Loucy (cell line): ENCODE measurements at regions not wholly inside any gene's neighbourhood (a gene's known extent, or its start where the extent isn't known, plus 50 kb on each side); places are given as distances from the start of the nearest gene placed in this dataset.

ENCODE experiments used
- CTCF ChIP-seq: fragments of 200-600 bp; sonication (generic); conservative IDR thresholded peaks from 2 replicates; pipeline ENCODE4 v1.5.1; 2014; ENCODE audit warnings: mild to moderate bottlenecking, antibody characterized with exemption, low read length
- EZH2phosphoT487 ChIP-seq: fragments of 200-600 bp; IDR thresholded peaks from 2 replicates; pipeline ENCODE4 v1.6.1; 2018; ENCODE audit warnings: antibody characterized with exemption, mild to moderate bottlenecking, moderate library complexity, borderline replicate concordance

DNA sequence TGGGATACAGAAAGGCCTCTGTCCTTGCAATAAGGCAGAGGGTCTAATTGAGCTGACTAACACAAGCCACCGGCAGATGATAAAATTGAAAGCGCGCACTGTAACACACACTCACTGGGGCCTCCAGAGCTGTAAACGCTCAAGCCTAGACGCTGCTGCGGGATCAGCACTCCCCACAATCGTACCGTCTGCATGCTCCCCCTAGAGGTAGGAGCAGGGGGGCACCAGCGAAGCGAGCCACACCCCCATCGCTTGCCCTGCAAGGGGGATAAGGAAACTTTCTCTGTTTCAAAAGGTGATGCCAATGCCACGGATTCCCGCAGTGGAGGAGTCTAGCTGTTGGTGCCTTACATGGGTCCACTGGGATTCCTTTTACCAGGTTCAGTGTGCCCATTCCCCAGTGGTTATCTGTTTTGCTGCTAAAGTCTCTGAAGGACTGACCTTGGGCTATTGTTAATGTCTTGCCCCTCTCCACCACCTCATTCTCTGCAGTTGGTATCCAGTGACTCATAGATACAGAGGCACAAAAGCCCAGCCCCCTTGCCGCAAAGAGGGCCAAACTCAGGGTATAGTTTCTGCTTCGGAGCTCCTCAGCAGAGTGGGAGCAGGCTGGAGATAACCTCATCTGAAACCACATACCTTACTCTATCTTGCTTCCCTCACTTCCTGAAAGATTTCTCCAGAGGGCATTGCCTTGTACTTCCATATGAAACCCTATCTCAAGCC lies 139.3 kb upstream of the KBTBD8 start:
- TF ChIP-seq CTCF (peak; percentile 47), EZH2phosphoT487 (no peak)
